SK-N-SH (cell line): ENCODE measurements at regions not wholly inside any gene's neighbourhood (a gene's known extent, or its start where the extent isn't known, plus 50 kb on each side); places are given as distances from the start of the nearest gene placed in this dataset.

ENCODE experiments used
- CTCF ChIA-PET: fragments of 300-600, 350-600 bp; formaldehyde crosslinking; extraction: SDS; loops from one replicate; lab custom pipeline; 2021; lab: Yijun Ruan, JAX
- POLR2A ChIA-PET: fragments of 350-600 bp; sonication (Branson Sonifier 250); formaldehyde crosslinking; extraction: SDS; loops from one replicate; lab custom pipeline; 2020; ENCODE audit warnings: antibody characterized with exemption, inconsistent platforms; lab: Yijun Ruan, JAX
- DNase-seq: peaks from one replicate; pipeline ENCODE4 v3.0.0; 2012
- H2AFZ ChIP-seq: fragments of 200-600 bp; sonication (generic); 2 replicates; pipeline ENCODE4 v1.8.1; 2016; ENCODE audit warnings: antibody characterized with exemption, mild to moderate bottlenecking, low read depth
- H3F3A ChIP-seq: fragments of 200-600 bp; sonication (generic); replicated peaks from 2 replicates; pipeline ENCODE3; 2016; ENCODE audit warnings: antibody characterized with exemption, mild to moderate bottlenecking; ENCODE audit not compliant: insufficient read depth
- H3K27ac ChIP-seq, 2 experiments: fragments of 200-500 bp in 1 of 2; fragments of 200-600 bp in 1 of 2; sonication (Bioruptor generic) in 1 of 2; sonication (generic), shearing (Covaris generic) in 1 of 2; 2 replicates each; pipeline versions ENCODE4 v1.5.1 to v1.6.1; 2014 to 2016; ENCODE audit warnings: low read depth in 2 of 2, inconsistent platforms in 1 of 2, low read length in 1 of 2, mild to moderate bottlenecking in 1 of 2, mixed read lengths in 1 of 2
- H3K27me3 ChIP-seq: fragments of 200-600 bp; sonication (generic), shearing (Covaris generic); 2 replicates; pipeline ENCODE4 v1.6.1; 2016; ENCODE audit warnings: mixed run types; ENCODE audit not compliant: insufficient read depth
- H3K36me3 ChIP-seq, 2 experiments: fragments of 200-500 bp in 1 of 2; fragments of 200-600 bp in 1 of 2; sonication (Bioruptor generic) in 1 of 2; sonication (generic) in 1 of 2; replicated peaks in 1 of 2; 2 replicates each; pipeline versions ENCODE3 to v1.5.1; 2014 to 2016; ENCODE audit warnings: low read length in 1 of 2, mild to moderate bottlenecking in 1 of 2; ENCODE audit not compliant: insufficient read depth in 2 of 2, control insufficient read depth in 1 of 2
- H3K4me1 ChIP-seq, 2 experiments: fragments of 200-500 bp in 1 of 2; fragments of 200-600 bp in 1 of 2; sonication (Bioruptor generic) in 1 of 2; sonication (generic), shearing (Covaris generic) in 1 of 2; 2 replicates each; pipeline versions ENCODE4 v1.5.1 to v1.6.1; 2014 to 2016; ENCODE audit warnings: low read depth in 1 of 2, low read length in 1 of 2, mixed run types in 1 of 2; ENCODE audit not compliant: insufficient read depth in 2 of 2, control insufficient read depth in 1 of 2
- H3K4me2 ChIP-seq: fragments of 200-600 bp; sonication (generic), shearing (Covaris generic); 2 replicates; pipeline ENCODE4 v1.6.1; 2017; ENCODE audit warnings: mixed run types
- H3K4me3 ChIP-seq, 2 experiments: fragments of 200-500 bp in 1 of 2; fragments of 200-600 bp in 1 of 2; sonication (Bioruptor generic) in 1 of 2; sonication (generic), shearing (Covaris generic) in 1 of 2; 2 replicates each; pipeline versions ENCODE4 v1.5.1 to v1.8.1; 2014 to 2016; ENCODE audit warnings: low read depth in 2 of 2, inconsistent platforms in 1 of 2, low read length in 1 of 2, mild to moderate bottlenecking in 1 of 2, mixed read lengths in 1 of 2, moderate library complexity in 1 of 2
- H3K79me2 ChIP-seq: fragments of 200-600 bp; sonication (generic); 2 replicates; pipeline ENCODE4 v1.8.1; 2017; ENCODE audit warnings: mild to moderate bottlenecking; ENCODE audit not compliant: insufficient read depth
- H3K9ac ChIP-seq: fragments of 200-600 bp; sonication (generic); 2 replicates; pipeline ENCODE4 v1.6.1; 2017; ENCODE audit warnings: mixed run types
- H3K9me2 ChIP-seq: fragments of 200-600 bp; sonication (generic); 2 replicates; pipeline ENCODE4 v1.6.1; 2017; ENCODE audit warnings: mixed run types
- H3K9me3 ChIP-seq: fragments of 200-600 bp; sonication (generic); 2 replicates; pipeline ENCODE4 v1.6.1; 2017; ENCODE audit warnings: mixed run types, mild to moderate bottlenecking, moderate library complexity
- H4K20me1 ChIP-seq: fragments of 200-600 bp; sonication (generic); 2 replicates; pipeline ENCODE4 v1.6.1; 2017; ENCODE audit warnings: mild to moderate bottlenecking, mixed run types; ENCODE audit not compliant: insufficient read depth
- CTCF ChIP-seq: fragments of 200-600 bp; sonication (generic); IDR thresholded peaks from 2 replicates; pipeline ENCODE4 v1.6.1; 2017; ENCODE audit warnings: antibody characterized with exemption, mild to moderate bottlenecking, moderate library complexity
- EP300 ChIP-seq, 2 experiments: IDR thresholded peaks; 2 replicates each; pipeline versions ENCODE4 v1.4.0 to v1.6.1; 2012; ENCODE audit warnings: borderline replicate concordance in 1 of 2, low read depth in 1 of 2, low read length in 1 of 2
- FOSL2 ChIP-seq: IDR thresholded peaks from 2 replicates; pipeline ENCODE4 v1.4.0; 2012; ENCODE audit warnings: low read depth, mild to moderate bottlenecking, moderate library complexity, borderline replicate concordance
- FOXJ3 ChIP-seq: sonication (generic); formaldehyde crosslinking; IDR thresholded peaks from 2 replicates; pipeline ENCODE4 v1.5.1; 2020; ENCODE audit warnings: mild to moderate bottlenecking, missing genetic modification reagents
- FOXM1 ChIP-seq: IDR thresholded peaks from 2 replicates; pipeline ENCODE4 v1.4.0; 2012; ENCODE audit warnings: low read depth, mild to moderate bottlenecking
- GATA2 ChIP-seq: sonication (generic); formaldehyde crosslinking; IDR thresholded peaks from 2 replicates; pipeline ENCODE4 v1.5.0; 2020; ENCODE audit warnings: mild to moderate bottlenecking, missing genetic modification reagents
- MAX ChIP-seq: IDR thresholded peaks from 2 replicates; pipeline ENCODE4 v1.4.0; 2012; ENCODE audit warnings: low read depth
- POLR2AphosphoS5 ChIP-seq: IDR thresholded peaks from 2 replicates; pipeline ENCODE4 v1.6.1; 2012; ENCODE audit warnings: low read depth, low read length
- RAD21 ChIP-seq: IDR thresholded peaks from 2 replicates; pipeline ENCODE4 v1.6.1; 2012; ENCODE audit warnings: mild to moderate bottlenecking, low read length
- SMC3 ChIP-seq: IDR thresholded peaks from 2 replicates; pipeline ENCODE4 v1.6.1; 2012; ENCODE audit warnings: low read depth, low read length, improper control_type of control experiment
- TEAD4 ChIP-seq: IDR thresholded peaks from 2 replicates; pipeline ENCODE4 v1.4.0; 2012; ENCODE audit warnings: mild to moderate bottlenecking, borderline replicate concordance; ENCODE audit not compliant: insufficient read depth
- WGBS: methylation state at CpG from one replicate; pipeline ENCODE4 v1.1.6; 2017; ENCODE audit warnings: low lambda C conversion rate; 5-methylcytosine and 5-hydroxymethylcytosine counted together

- Histone ChIP-seq H3K79me2 (no peaks in the 10 kb centered on the region), H3K27me3 (no peaks in the 10 kb centered on the region), H3K9me3 (no peaks in the 10 kb centered on the region), H3K27ac (no peak overlapping the region), H4K20me1 (no peaks in the 10 kb centered on the region), H3F3A (no peaks in the 10 kb centered on the region), H3K4me3 (no peak overlapping the region), H3K4me2 (no peak overlapping the region), H3K4me1 (no peaks in the 10 kb centered on the region; a peak in 1 of 4 replicates), H3K36me3 (no peaks in the 10 kb centered on the region), H2AFZ (no peak overlapping the region), H3K9ac (no peak overlapping the region), H3K9me2 (no peaks in the 10 kb centered on the region)
- TF ChIP-seq EP300 (IDR thresholded peaks at IDR 0.05; ENCODE audit: borderline replicate concordance in 1 of 2, low read depth in 1 of 2, low read length in 1 of 2) (0 out of 4 replicates have a peak, but pooled peaks of 1 of the 2 experiments have one; percentile 9), MAX (no peak), FOXJ3 (no peak), FOXM1 (no peak), GATA2 (no peak), POLR2AphosphoS5 (no peak), TEAD4 (no peak)
- DNase-seq = no peak
- ChIA-PET POLR2A (no interaction called here), CTCF (no interaction called here)
- 100% methylated on average over 1 of the region's 1 CpG for WGBS
Observed at GRCh38 chr1:188931506-188931905, 1546.2 kb downstream of the BRINP3 start.

GRCh38 chr1:188937965-188938551 lies 1539.6 kb downstream of the BRINP3 start:
- TF ChIP-seq FOSL2 (no peak), SMC3 (peak; percentile 44), RAD21 (peak; percentile 63), CTCF (peak; percentile 56)
- no peaks in the 10 kb centered on the region for H3F3A ChIP-seq
- peak overlapping the region; percentile 45; the same call in 1 of the 2 replicates for H2AFZ ChIP-seq
- no peak overlapping the region for H3K4me3 ChIP-seq
- H3K4me1 ChIP-seq = no peaks in the 10 kb centered on the region
- H3K9me2 ChIP-seq = no peaks in the 10 kb centered on the region
- no peaks in the 10 kb centered on the region for H3K9me3 ChIP-seq
- H4K20me1 ChIP-seq = no peaks in the 10 kb centered on the region
- ChIA-PET POLR2A (no interaction called here), CTCF (interaction anchor here (2.6 kb wide), 1 partner anchor 156 kb away, joined by 14 read pairs; no protein-coding TSS in a partner anchor)
- H3K36me3 ChIP-seq = no peaks in the 10 kb centered on the region
- H3K27me3 ChIP-seq = no peaks in the 10 kb centered on the region
- H3K4me2 ChIP-seq = no peak overlapping the region
- no peaks in the 10 kb centered on the region for H3K79me2 ChIP-seq
- no peak overlapping the region for H3K27ac ChIP-seq
- 70% methylated on average over 4 of the region's 4 CpGs for WGBS
- DNase-seq = no peak
- H3K9ac ChIP-seq = no peak overlapping the region
